HG03039 (cell line): ENCODE measurements at regions not wholly inside any gene's neighbourhood (a gene's known extent, or its start where the extent isn't known, plus 50 kb on each side); places are given as distances from the start of the nearest gene placed in this dataset.
"Not testable (repeated sequence)": the region's sequence is repeated elsewhere in the genome, so short reads cannot be mapped to it uniquely, and the experiment has no call there.

Experiments used
- ATAC-seq: cut with Tn5 transposase; IDR thresholded peaks from one replicate; pipeline ENCODE4 v1.9.1; 2021; ENCODE audit warnings: mild to moderate bottlenecking, moderate library complexity; ENCODE audit not compliant: unreplicated experiment

- no peak for ATAC-seq
Observed at GRCh38 chr13:97719736-97720135, 233.7 kb upstream of the IPO5 start.

- no peak for ATAC-seq
Observed at GRCh38 chr13:97720896-97721295, 232.6 kb upstream of the IPO5 start.

- ATAC-seq = no peak
Observed at GRCh38 chr13:97723655-97724054, 229.8 kb upstream of the IPO5 start.

GRCh38 chr13:97724450-97724849 lies 229.0 kb upstream of the IPO5 start:
- no peak for ATAC-seq

- ATAC-seq = no peak
Observed at GRCh38 chr13:97726664-97727280, 226.7 kb upstream of the IPO5 start.

- no peak for ATAC-seq
Observed at GRCh38 chr13:97727991-97728390, 225.5 kb upstream of the IPO5 start.

GRCh38 chr13:97736436-97736835 lies 217.0 kb upstream of the IPO5 start:
- no peak for ATAC-seq

GRCh38 chr13:97742084-97742483 lies 211.4 kb upstream of the IPO5 start:
- no peak for ATAC-seq

GRCh38 chr13:97743938-97744337 lies 209.5 kb upstream of the IPO5 start:
- ATAC-seq = no peak

- no peak for ATAC-seq
Observed at GRCh38 chr13:97746649-97747048, 206.8 kb upstream of the IPO5 start.

GRCh38 chr13:97749174-97749573 lies 204.3 kb upstream of the IPO5 start:
- ATAC-seq = no peak

GRCh38 chr13:97751477-97751876 lies 202.0 kb upstream of the IPO5 start:
- ATAC-seq = no peak

- no peak for ATAC-seq
Observed at GRCh38 chr13:97752961-97753668, 200.4 kb upstream of the IPO5 start.

- ATAC-seq = no peak
Observed at GRCh38 chr13:97753942-97754670, 199.4 kb upstream of the IPO5 start.

GRCh38 chr13:97757807-97758206 lies 195.7 kb upstream of the IPO5 start:
- ATAC-seq = no peak

- ATAC-seq = no peak
Observed at GRCh38 chr13:97758317-97758716, 195.2 kb upstream of the IPO5 start.

GRCh38 chr13:97761796-97762540 lies 191.5 kb upstream of the IPO5 start:
- ATAC-seq = no peak

GRCh38 chr13:97766749-97767148 lies 186.7 kb upstream of the IPO5 start:
- ATAC-seq = no peak

- no peak for ATAC-seq
Observed at GRCh38 chr13:97768134-97768533, 185.3 kb upstream of the IPO5 start.

GRCh38 chr13:97770231-97770630 lies 183.2 kb upstream of the IPO5 start:
- not testable (repeated sequence) for ATAC-seq

- not testable (repeated sequence) for ATAC-seq
Observed at GRCh38 chr13:97772466-97772865, 181.0 kb upstream of the IPO5 start.
